HFF-Myc (cell line): ENCODE measurements at regions not wholly inside any gene's neighbourhood (a gene's known extent, or its start where the extent isn't known, plus 50 kb on each side); places are given as distances from the start of the nearest gene placed in this dataset.
"Not testable (repeated sequence)": the region's sequence is repeated elsewhere in the genome, so short reads cannot be mapped to it uniquely, and the experiment has no call there.

ENCODE experiments used
- DNase-seq: peaks from one replicate; pipeline ENCODE4 v3.0.0-alpha.2; 2011; ENCODE audit warnings: low read depth; ENCODE audit errors: extremely low read depth
- H3K4me3 ChIP-seq: replicated peaks from 2 replicates; pipeline ENCODE4 v1.5.1; 2011; ENCODE audit warnings: low read depth, mild to moderate bottlenecking, control low read depth, low read length
- TF ChIP-seq, protein P1 (sequence below): IDR thresholded peaks from 2 replicates; pipeline ENCODE4 v1.5.1; 2012; ENCODE audit warnings: mild to moderate bottlenecking, low read depth, low read length, control low read depth; ENCODE audit errors: missing control alignments

GRCh38 chr3:18529631-18530030 is 104.5 kb upstream of the SATB1 start:
- no peak for DNase-seq
- TF ChIP-seq, protein P1, sequence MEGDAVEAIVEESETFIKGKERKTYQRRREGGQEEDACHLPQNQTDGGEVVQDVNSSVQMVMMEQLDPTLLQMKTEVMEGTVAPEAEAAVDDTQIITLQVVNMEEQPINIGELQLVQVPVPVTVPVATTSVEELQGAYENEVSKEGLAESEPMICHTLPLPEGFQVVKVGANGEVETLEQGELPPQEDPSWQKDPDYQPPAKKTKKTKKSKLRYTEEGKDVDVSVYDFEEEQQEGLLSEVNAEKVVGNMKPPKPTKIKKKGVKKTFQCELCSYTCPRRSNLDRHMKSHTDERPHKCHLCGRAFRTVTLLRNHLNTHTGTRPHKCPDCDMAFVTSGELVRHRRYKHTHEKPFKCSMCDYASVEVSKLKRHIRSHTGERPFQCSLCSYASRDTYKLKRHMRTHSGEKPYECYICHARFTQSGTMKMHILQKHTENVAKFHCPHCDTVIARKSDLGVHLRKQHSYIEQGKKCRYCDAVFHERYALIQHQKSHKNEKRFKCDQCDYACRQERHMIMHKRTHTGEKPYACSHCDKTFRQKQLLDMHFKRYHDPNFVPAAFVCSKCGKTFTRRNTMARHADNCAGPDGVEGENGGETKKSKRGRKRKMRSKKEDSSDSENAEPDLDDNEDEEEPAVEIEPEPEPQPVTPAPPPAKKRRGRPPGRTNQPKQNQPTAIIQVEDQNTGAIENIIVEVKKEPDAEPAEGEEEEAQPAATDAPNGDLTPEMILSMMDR, result no peak
- no peak overlapping the region for H3K4me3 ChIP-seq

DNA sequence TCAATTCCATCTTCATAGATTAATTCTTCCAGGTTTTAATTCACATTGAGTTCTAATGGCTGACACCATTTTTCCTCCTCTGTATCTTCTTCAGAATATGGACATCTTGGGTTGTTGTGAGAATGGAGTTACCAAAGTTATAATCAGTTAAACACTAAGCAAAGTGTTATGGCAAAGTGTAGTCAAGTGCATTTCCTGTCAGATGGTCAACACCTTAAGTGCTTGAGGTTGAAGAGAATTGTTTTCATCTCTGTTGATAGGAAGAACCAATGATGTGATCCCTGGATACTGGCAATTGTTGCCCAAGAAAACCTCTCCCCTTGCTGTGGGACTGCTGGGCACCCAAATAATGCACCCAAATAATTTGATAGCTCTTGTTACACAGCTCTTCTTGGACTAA is 102.6 kb upstream of the SATB1 start:
- TF ChIP-seq, protein P1, result no peak
- no peak for DNase-seq
- no peak overlapping the region for H3K4me3 ChIP-seq

DNA sequence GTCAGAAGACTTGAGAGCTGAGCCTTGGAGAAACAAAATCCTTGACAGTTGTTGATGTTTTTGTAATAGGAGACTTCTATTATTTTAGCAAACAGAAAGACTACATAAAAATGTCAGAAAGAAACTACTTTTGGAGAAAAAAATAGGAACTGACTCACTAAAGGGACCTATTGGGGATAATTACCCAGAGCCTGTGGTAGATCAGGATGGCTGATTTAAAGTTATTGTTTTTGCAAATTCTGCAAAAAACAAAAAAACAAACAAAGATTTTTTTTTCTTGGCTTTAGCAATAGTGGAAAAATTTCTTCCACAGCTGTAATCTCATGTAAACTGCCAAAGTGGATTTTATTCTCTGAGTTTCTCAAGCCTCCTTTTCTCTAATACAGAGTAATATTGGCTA is 101.5 kb upstream of the SATB1 start:
- TF ChIP-seq, protein P1, result no peak
- no peak for DNase-seq
- no peak overlapping the region for H3K4me3 ChIP-seq

- not testable (repeated sequence) for H3K4me3 ChIP-seq, DNase-seq
Observed at GRCh38 chr3:18516170-18516569, 91.0 kb upstream of the SATB1 start.

DNA sequence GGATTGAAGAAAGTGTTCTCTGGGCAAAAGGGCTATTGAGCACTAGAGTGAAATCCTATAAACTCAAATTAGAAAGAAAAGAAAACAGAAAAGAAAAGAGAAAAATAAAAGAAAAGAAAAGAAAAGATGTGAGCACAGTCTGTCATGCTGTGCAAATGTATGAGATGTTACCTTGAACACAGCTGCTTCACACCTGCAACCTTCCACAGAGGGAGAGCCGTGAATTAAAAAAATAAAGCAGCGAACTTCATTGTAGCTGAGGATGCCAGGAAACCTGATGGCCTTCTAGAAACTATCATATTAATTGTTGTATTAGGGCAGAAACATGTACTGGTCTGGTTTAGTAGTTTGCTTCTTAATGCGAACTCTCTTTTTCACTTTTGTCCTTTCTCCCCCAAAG is 88.0 kb upstream of the SATB1 start:
- TF ChIP-seq, protein P1, result no peak
- DNase-seq, result no peak
- H3K4me3 ChIP-seq, result no peak overlapping the region

GRCh38 chr3:18512007-18512406 is 86.9 kb upstream of the SATB1 start:
- no peak overlapping the region for H3K4me3 ChIP-seq
- DNase-seq, result no peak
- TF ChIP-seq, protein P1, result no peak

DNA sequence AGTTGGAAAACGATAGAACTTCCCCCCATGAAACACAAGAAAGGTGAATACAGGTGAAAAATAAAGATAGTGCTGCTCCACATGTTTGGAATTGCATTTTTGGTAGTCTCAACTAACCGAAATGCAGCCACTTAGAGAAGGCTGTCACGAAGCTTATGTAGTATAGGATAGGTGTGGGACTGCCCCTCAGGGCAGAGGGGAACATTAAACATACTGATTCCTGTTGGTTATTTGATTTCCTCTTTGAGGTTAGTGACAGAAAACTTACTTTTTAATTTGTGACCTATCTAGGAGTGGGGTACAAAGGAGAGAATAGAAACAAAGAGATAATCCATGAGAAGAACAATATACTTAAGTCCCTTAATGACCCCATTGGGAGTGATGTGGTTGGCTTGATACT is 85.8 kb upstream of the SATB1 start:
- TF ChIP-seq, protein P1, result no peak
- no peak overlapping the region for H3K4me3 ChIP-seq

More for the DNA sequence above, 85.8 kb upstream of the SATB1 start:
- no peak for DNase-seq
